ENCODE measurements at regions not wholly inside any gene's neighbourhood (a gene's known extent, or its start where the extent isn't known, plus 50 kb on each side); places are given as distances from the start of the nearest gene placed in this dataset.

GRCh38 chr11:119521551-119521950 is 98.6 kb upstream of the THY1 start:
- intact Hi-C loops (cut with micrococcal nuclease; ENCODE audit: unreplicated experiment): no loop called here
- H3K4me2 ChIP-seq (ENCODE audit: low read length): no peak overlapping the region
- no peaks in the 10 kb centered on the region for H3K36me3 ChIP-seq (ENCODE audit: insufficient read depth, low read length)
- no TSS peak for BruUV-seq (replicated peaks)
- no peak overlapping the region for H3K4me3 ChIP-seq (ENCODE audit: low read depth, low read length, poor library complexity, severe bottlenecking)
- no peak overlapping the region for H2AFZ ChIP-seq (ENCODE audit: low read length)
- TF ChIP-seq EZH2phosphoT487 (IDR thresholded peaks at IDR 0.05; ENCODE audit: borderline replicate concordance, low read depth, low read length): no peak
- TF ChIP-seq CTCF (conservative IDR thresholded peaks at IDR 0.05; ENCODE audit: low read length): no peak
- no peaks in the 10 kb centered on the region for H3K9me2 ChIP-seq (ENCODE audit: insufficient read depth, low read length)
- no peak overlapping the region for H3K27ac ChIP-seq (ENCODE audit: low read depth, low read length, poor library complexity, severe bottlenecking)
- H3K9me3 ChIP-seq (ENCODE audit: low read length): no peaks in the 10 kb centered on the region
- H3K4me1 ChIP-seq (ENCODE audit: insufficient read depth, low read length, poor library complexity, severe bottlenecking): no peaks in the 10 kb centered on the region
- ChIA-PET POLR2A (no interaction called here), CTCF (ENCODE audit: unreplicated experiment) (no interaction called here)
- no peak for DNase-seq (ENCODE audit: low spot score)
- no peaks in the 10 kb centered on the region for H3K79me2 ChIP-seq (ENCODE audit: insufficient read depth, low read depth, low read length)
- no peaks in the 10 kb centered on the region for H4K20me1 ChIP-seq (ENCODE audit: insufficient read depth, low read length)

DNA sequence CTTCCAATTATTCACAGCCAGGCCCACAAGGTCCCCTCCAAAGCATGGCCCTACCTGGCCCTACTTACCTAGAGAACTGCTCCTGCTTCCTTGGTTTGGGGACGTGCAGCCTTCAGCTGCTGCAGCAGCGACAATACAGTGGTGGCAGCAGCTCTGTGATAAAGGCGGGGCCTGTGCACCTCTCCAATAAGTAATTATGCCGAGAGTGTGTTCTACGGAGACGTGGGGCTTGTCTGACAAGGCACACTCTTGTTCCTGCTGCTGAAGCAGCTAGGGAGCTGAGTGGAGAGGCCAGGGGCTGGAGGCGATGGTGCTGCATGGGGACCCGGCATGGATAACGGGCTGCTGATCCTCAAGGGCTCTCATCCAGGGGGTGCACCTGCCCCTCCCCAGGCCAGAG is 98.0 kb upstream of the THY1 start:
- TF ChIP-seq EZH2phosphoT487 (IDR thresholded peaks at IDR 0.05; ENCODE audit: borderline replicate concordance, low read depth, low read length) (no peak), CTCF (conservative IDR thresholded peaks at IDR 0.05; ENCODE audit: low read length) (no peak)

GRCh38 chr11:119520400-119520799 is 97.4 kb upstream of the THY1 start:
- H3K27ac ChIP-seq (ENCODE audit: low read depth, low read length, poor library complexity, severe bottlenecking): no peak overlapping the region
- ChIA-PET POLR2A (no interaction called here), CTCF (ENCODE audit: unreplicated experiment) (no interaction called here)
- H3K4me3 ChIP-seq (ENCODE audit: low read depth, low read length, poor library complexity, severe bottlenecking): no peak overlapping the region
- no peaks in the 10 kb centered on the region for H3K9me3 ChIP-seq (ENCODE audit: low read length)
- no peaks in the 10 kb centered on the region for H4K20me1 ChIP-seq (ENCODE audit: insufficient read depth, low read length)
- no TSS peak for BruUV-seq (replicated peaks)
- no peak for TF ChIP-seq CTCF (conservative IDR thresholded peaks at IDR 0.05; ENCODE audit: low read length)
- H3K9me2 ChIP-seq (ENCODE audit: insufficient read depth, low read length): no peaks in the 10 kb centered on the region
- H3K4me2 ChIP-seq (ENCODE audit: low read length): no peak overlapping the region
- no peak for DNase-seq (ENCODE audit: low spot score)
- H2AFZ ChIP-seq (ENCODE audit: low read length): no peak overlapping the region
- no peaks in the 10 kb centered on the region for H3K36me3 ChIP-seq (ENCODE audit: insufficient read depth, low read length)
- no peaks in the 10 kb centered on the region for H3K4me1 ChIP-seq (ENCODE audit: insufficient read depth, low read length, poor library complexity, severe bottlenecking)
- no peaks in the 10 kb centered on the region for H3K79me2 ChIP-seq (ENCODE audit: insufficient read depth, low read depth, low read length)
- intact Hi-C loops (cut with micrococcal nuclease; ENCODE audit: unreplicated experiment): no loop called here

More for the DNA sequence above, 98.0 kb upstream of the THY1 start:
- intact Hi-C loops (cut with micrococcal nuclease; ENCODE audit: unreplicated experiment): no loop called here
- Histone ChIP-seq H4K20me1 (ENCODE audit: insufficient read depth, low read length) (no peaks in the 10 kb centered on the region), H3K79me2 (ENCODE audit: insufficient read depth, low read depth, low read length) (no peaks in the 10 kb centered on the region), H3K9me2 (ENCODE audit: insufficient read depth, low read length) (no peaks in the 10 kb centered on the region), H2AFZ (ENCODE audit: low read length) (no peak overlapping the region), H3K27ac (ENCODE audit: low read depth, low read length, poor library complexity, severe bottlenecking) (no peak overlapping the region), H3K4me3 (ENCODE audit: low read depth, low read length, poor library complexity, severe bottlenecking) (no peak overlapping the region), H3K4me2 (ENCODE audit: low read length) (no peak overlapping the region), H3K9me3 (ENCODE audit: low read length) (no peaks in the 10 kb centered on the region), H3K36me3 (ENCODE audit: insufficient read depth, low read length) (no peaks in the 10 kb centered on the region), H3K4me1 (ENCODE audit: insufficient read depth, low read length, poor library complexity, severe bottlenecking) (no peaks in the 10 kb centered on the region)
- BruUV-seq (replicated peaks): no TSS peak
- DNase-seq (ENCODE audit: low spot score): no peak
- ChIA-PET CTCF (ENCODE audit: unreplicated experiment) (no interaction called here), POLR2A (no interaction called here)

Data from OCI-LY7 (cell line).